GM18511 (cell line): ENCODE measurements at regions not wholly inside any gene's neighbourhood (a gene's known extent, or its start where the extent isn't known, plus 50 kb on each side); places are given as distances from the start of the nearest gene placed in this dataset.
"Not testable (repeated sequence)": the region's sequence is repeated elsewhere in the genome, so short reads cannot be mapped to it uniquely, and the experiment has no call there.

Experiments
- ATAC-seq: cut with Tn5 transposase; IDR thresholded peaks from one replicate; pipeline ENCODE4 v1.9.1; 2021; ENCODE audit warnings: mild to moderate bottlenecking, moderate library complexity; ENCODE audit not compliant: unreplicated experiment

DNA sequence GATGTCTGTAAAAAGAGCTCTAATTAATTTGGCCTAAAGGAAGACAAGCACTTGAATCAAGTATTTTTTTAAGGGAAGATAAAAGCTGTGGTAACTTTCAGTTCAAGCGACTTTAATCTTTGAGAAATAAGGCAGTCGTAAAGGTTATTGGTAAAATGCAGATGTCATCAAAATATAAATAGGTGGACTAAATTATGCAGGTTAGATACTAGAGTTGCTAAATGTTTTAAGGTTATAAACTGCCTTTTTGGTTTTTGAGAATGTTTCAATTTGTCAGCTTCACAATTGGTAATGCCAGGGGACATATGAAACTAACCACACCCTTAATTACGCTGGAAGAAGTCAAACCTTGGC, 159.5 kb upstream of the OLIG3 start:
- no peak for ATAC-seq

DNA sequence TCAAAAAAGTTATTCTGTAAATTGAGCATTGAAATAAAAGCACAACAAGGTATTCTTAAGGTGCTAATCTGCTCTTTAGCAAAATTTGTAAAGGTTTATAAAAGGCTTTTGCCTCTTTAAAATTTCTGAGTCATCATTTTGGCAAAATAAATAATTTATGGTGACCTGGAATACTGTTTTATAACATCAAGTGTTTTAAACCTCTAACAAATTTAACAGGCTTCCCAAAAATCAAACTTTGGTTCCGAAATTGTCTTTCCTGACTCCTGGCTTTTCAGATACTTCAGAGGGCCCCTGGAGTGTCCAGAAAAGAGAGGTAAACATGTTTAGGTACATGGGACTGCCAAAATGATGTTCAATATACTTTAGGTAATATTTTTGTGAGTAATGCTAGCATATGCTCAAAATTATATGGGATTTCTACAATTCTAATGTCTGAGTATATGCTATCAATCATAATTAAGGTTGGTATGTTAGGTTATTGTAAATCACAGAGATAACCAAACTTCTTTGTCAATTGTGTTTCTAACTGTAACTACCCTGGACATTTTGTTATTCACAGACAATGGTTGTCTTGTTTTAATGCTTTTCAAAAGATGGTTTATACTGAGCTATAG, 160.3 kb upstream of the OLIG3 start:
- ATAC-seq: no peak

DNA sequence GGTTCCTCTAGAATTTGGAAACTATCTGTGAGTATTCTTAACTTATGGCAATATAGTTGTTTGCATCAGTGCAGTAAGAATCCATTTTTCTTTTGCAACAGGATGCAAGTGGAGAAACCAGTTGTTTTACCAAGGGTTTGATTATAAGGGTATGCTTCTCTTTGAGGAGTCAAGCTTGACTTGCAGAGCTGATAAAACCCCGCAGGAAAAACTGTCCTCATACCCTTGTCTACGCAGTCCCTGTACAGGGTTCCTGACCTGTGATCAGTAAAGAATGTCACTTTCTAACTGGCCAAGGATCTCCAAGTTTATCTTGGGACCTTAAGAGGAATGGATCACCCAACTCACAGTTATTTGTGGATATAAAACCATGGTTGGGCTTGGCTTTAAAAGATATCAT, 161.1 kb upstream of the OLIG3 start:
- no peak for ATAC-seq

DNA sequence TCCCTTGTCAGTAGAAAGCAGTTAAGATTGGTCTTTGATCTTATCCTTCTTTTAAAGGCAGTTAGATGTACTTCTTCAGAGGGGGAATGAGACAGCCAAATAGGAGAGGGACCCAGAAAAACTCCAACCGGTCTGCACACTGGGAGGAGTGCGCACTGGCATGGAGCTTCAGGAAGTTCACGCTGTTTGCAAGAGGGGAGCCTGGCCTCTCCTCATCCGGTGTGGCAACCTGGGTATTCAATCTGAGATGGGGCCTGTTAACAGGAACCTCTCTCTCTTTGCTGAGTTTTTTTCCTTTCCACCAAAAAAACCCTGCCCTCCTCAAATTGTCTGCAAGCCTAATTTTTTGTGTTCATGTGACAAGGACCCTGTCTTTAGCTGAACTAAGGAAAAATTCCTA, 162.5 kb upstream of the OLIG3 start:
- no peak for ATAC-seq

DNA sequence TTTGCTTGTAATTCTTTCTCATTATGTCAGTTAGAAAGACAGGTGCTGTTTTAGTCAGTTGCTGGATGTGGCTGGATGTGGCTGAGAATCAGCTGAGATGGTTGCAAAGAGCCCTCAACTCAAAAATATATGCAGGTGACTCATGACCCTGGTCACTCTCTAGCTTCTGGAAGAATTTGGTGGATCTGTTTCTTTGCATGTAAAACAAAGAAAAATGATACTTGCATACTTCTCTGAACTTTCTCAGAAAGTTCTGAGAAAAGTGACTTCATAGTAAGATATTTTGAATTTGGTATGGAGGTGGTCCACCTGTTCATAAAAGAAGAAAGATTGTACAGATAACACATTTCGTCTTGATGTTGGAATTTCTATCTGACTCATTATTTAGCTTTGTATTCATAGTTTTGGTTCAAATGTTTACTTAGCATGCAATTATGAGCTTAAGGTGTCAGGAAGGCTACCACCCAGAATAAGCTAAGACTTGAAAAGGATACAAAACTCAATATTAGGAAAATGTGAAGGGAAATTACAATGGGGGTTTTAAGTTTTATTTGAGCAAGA, 163.2 kb upstream of the OLIG3 start:
- ATAC-seq: peak; percentile 77

DNA sequence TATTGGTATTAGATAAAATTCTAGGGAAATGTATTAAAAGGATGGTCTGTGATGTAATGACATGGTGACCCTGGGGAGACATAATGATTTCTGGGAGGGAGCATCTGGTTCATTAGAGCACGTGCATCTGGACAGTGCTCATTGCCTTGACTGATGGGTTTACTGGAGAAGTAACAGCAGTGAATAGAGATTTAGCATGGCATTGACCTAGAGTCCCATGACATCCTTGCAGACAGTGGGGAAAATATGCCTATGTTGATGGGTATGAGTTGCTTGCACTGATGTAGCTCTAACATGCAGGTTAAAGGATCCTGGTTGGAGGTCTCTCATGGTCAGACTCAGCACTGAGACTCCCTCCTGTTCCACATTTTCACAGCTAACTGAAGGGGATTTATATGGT, 164.1 kb upstream of the OLIG3 start:
- ATAC-seq: no peak

DNA sequence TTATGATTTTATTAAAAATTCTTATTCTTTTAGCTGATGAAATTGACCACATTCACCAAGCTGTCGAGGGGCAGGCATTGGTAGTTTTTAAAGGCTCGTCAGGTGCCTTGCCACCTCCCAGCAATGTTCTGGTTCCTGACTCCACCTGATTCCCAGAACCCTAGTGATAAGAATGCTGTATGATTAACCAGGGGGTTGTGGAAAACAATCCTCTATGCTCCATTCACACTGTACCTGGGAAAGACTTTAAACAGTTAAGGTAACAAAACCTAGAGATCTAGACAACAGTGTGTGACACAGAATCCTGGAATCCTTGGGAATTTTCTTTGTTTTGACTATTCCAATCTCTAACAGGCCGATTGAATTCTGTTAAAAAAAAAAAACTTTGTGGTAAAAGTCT, 165.7 kb upstream of the OLIG3 start:
- ATAC-seq: no peak

DNA sequence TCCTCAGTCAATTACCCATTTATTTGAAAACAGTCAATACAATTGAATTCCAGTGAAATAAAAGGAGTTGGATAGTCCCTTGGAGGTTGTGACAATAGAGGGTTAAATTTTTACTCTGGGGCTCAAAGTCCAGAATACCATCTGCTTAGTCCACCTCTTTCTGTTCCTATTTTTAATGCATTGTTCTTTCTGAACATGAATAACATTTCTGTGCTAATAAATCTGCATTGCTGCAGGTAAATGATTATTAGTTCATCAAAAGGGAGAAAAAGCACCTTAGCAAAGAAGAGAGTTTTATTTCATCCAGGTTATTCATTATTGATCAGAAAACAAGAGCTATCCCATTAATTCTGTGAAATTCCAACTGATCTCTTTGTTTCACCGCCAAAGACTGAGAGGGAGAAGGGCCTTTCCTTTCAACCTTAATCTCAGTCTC, 166.1 kb upstream of the OLIG3 start:
- no peak for ATAC-seq

DNA sequence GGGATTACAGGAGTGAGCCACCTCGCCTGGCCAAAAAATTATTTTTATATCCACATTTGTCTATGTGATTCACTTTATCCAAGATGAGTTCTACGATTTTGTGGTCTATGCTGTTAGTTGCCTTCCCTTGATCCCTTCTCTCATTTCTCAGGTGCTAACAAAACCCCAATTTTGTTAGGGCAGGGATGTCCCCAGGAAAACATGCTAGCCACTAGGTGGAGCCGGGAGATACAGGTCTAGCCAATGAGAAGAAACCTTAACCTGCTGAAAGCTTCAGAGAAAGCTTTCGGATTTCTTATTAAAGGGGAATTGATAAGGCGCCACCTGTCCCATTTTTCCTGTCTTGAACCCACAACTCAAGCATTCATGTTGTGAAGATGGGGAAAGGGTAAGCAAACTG, 167.4 kb upstream of the OLIG3 start:
- ATAC-seq: no peak

DNA sequence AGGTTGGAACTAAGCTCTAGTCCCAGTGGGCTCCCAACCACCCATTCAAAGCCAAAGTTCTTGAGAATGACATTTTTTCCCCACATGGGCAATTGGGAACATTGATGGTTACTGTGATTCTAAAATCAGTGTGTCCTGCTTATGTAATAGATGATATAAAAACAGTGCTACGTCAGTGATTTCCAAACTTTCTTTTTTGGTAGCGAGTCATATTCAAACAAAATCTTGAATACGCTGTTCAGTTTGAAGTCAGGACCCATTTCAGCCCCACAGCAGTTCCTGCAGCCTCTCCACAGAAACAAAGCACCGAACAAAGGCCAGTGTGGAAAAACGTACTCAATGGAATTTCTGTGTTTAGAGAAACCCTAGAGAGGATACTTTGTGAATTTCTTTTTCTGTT, 170.0 kb upstream of the OLIG3 start:
- ATAC-seq: no peak

DNA sequence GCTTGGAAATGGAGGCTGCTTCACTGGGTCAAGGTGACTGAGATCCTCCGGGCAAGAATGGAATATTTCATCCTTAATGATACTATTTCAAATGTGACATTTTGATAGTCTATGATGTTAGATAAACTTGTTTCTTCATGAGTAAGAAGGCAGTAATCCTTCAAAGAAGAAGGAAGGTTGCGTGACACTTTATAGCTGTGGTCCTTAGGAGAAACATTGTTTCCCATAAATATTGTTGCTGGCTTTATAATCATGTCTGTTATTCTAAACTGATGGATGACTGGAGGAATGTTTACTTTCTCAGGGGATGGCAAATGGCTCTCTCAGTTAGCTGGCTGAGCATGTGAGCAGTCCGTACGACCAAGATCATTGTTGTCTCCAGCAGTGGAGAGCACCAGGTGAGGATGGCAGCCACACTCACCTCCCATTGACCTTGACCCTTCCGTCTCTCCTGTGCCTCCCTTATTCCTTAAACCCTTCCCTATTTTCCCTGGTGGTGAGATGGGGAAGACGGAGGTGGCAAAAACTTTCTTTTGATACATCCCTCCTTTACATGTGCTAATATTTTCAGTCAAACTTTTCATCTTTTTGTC, 171.2 kb upstream of the OLIG3 start:
- ATAC-seq: no peak

DNA sequence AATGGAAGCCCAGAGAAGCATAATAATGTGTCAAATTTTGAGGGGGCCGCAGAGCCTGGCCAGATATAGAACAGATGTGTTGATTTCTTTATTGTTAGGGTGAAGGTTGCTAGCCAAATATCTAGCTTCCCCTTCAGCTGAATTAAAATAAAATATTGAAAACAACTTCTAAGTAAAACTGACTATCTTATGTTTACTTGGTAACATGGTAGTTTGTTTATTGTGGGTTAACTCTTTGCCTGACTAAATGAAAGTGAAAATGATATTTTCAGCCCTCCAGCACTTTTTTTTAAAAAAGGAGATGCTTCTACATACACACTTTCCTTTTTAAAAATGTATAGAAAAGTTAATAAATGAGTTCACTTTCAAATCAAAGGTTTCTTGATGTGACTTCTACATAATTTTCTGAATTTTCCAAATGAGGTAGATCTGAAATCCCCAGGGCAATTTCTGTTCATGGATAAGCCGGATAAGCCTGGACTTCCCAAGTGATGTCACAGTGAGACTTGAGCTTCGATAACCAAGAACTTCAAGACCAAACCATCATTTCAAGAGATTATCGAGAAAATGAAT, 172.1 kb upstream of the OLIG3 start:
- ATAC-seq: peak; percentile 50

DNA sequence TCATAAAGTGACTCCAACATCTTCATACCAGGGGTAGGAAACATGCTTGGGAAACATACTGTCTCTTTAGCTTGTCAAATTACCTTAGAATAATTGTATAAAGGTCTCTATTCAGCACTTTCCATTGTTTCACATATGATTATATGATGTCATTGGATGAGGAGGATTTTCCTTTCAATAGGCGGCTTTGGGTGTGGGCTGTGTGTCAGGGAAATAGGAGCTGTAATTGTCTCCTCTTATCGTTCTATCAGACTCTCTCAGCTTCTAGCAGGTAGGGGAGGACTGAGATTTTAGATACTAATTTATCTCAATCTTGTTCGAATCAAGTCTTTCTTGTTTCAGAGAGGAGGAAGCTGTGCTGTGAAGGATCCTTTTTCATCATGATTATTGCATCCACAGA, 179.4 kb upstream of the OLIG3 start:
- ATAC-seq: no peak

DNA sequence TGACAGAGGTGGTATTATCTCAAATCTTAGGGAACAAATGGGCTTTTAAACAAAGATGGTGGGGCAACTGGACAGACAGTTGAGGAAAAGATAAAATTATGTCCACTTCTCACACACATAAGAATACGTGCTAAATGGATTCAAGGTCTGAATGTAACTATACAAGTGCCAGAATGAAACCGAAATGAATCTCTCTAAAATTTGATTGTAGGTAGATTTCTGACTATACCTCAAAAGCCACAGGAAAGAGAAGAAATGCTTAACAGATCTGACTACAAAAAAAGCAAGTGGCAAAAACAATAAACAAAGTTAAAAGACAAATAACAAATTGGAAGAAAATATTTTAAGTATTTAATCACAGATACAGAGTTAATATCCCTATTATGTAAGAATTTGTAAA, 182.7 kb upstream of the OLIG3 start:
- ATAC-seq: peak; percentile 86

DNA sequence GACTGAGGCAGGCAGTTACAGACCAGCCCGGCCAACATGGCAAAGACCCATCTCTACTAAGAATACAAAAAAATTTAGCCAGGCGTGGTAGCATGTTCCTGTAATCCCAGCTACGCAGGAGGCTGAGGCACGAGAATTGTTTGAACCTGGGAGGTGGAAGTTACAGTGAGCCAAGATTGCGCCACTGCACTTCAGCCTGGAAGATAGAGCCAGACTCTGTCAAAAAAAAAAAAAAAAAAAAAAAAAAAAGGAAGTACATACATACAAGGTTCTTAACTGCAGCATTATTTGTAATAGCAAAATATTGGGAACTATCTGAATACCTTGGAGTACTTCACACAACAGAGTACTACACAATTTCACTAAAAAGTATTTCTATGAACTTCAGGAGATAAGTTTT, 183.5 kb upstream of the OLIG3 start:
- ATAC-seq: no peak

DNA sequence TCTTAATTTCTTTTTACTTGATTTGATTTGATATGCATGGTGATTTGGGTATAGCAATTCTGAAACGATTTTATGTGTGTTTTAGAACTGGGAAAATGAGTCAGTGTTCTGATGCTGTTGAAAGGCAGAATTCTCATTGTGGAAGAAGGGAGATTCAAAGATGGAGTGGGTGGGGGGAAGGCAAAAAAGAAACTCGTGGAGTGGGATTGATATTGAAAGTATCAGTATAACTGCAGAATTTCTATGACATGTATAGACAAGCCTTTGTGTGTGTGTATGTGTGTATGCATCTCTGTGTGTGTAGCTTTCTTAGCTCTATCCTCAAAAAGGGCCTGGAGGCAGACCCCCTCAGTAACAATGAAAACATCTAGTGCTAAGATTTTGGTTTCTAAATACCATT, 184.3 kb upstream of the OLIG3 start:
- ATAC-seq: no peak

DNA sequence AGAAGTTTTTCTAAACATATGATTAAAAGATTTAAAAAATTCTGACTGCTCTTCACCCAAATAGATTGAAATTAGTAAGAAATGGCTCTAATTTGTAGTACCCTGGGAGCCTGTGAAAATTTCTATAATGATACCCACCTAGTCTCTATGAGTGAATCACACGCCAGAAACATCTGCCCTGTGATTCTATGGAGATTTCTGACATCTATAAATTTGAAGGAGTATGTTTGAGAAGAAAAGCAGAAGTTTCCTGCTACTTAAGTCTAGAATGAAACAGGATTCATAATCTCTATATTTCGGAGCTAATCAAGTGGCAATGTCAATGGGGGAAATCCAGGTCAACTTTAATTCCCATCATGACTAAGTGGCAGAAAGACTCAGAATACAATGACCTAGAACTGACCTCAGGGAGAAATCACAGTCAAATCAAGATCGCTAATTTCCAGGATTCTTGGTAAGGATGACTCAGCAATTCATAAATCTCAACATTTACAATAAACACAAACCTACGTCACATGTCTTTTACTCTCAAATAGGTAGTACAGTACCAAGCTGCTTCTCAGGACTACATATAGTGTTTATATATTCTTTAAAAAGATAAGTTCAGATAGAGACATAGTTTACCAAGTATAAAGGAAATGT, 186.2 kb upstream of the TNFAIP3 start:
- peak; percentile 37 for ATAC-seq

DNA sequence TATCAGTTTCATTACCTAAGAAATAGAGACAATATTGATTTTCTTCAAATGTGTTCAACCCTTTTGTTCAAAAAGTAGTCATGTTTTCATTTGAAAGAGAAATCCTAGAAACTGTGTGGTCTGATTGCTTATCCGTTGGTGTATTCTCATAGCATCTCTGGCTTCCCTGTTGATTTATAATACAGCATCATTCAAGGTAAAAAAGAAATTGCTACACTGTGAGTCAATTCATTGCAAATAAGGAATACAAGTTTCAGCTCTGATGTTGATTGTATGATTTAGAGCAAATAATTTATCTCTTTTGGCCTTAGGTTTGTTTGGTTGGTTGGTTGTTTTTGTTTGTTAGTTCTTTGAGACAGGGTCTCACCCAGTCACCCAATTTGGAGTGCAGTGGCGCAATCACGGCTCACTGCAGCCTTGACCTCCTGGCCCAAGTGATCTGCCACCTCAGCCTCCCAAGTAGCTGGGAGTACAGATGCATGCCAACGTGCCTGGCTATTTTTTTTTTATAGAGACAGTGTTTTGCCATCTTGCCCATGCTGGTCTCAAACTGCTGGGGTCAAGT, 185.5 kb upstream of the TNFAIP3 start:
- no peak for ATAC-seq

DNA sequence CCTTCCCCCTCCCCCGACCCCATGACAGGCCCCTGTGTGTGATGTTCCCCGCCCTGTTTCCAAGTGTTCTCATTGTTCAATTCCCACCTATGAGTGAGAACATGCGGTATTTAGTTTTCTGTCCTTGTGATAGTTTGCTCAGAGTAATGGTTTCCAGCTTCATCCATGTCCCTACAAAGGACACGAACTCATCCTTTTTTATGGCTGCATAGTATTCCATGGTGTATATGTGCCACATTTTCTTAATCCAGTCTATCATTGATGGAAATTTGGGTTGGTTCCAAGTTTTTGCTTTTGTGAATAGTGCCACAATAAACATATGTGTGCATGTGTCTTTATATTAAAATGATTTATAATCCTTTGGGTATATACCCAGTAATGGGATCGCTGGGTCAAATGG, 184.4 kb upstream of the TNFAIP3 start:
- not testable (repeated sequence) for ATAC-seq

DNA sequence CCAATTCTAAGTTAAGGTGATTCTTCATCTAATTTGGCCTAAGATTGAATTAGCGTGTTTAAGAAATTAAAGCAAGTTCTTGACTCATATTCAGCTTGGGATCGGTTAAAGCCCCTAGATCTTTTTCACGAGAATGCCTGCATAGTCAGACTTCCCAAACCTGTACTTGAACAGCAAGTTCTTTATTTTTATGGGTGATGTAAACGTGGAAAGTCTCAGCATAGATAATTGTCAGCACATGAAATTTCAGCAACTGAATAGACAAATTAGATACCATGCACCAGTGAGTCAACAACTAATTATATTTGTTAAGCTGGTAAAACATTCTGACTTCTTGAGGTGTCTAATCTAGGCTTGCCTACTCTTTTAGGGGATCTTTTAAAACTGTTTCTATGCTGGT, 183.1 kb upstream of the TNFAIP3 start:
- no peak for ATAC-seq

DNA sequence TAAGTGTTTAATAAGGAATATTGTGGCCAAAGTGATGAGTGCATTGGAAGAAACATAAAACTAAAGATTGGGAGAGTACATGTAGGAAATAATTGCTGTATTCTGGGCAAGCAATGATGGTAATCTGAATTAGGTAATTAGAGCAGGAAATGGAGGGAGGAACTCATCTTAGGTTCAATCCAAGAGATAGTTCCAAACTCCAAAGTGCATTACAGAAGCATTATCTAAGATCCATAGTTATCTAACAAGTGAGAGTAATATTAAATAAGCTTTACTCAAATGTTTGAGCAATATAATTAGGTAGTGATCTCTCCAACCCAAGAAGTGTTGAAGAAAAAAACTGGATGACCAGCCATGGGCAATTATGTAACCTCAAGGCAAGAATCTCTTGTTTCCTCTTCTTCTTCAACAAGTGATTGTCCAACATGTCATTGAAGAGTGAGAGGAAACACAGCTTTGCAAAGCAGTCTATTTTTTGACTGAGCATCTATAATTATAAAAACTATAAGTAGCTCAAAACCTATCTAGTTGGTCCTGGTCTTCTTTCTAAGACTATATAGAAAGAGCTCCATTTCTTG, 181.2 kb upstream of the TNFAIP3 start:
- ATAC-seq: no peak
